Gastroesophageal sphincter (tissue), 4 donors: ENCODE measurements at regions not wholly inside any gene's neighbourhood (a gene's known extent, or its start where the extent isn't known, plus 50 kb on each side); places are given as distances from the start of the nearest gene placed in this dataset.

Experiments
- ATAC-seq: fragments of 150-250 bp; one replicate; pipeline ENCODE4 v1.9.1; 2016; ENCODE audit warnings: mild to moderate bottlenecking, moderate library complexity
- H3K27ac ChIP-seq, 4 donors: fragments of 200-600 bp; sonication (generic) in 3 of 4; 1 replicate in 3 of 4; 2 replicates in 1 of 4; pipeline ENCODE4 v1.5.1; 2016 to 2019
- H3K27me3 ChIP-seq: fragments of 200-600 bp; sonication (generic); one replicate; pipeline ENCODE4 v1.5.1; 2019
- H3K36me3 ChIP-seq, 2 donors: fragments of 200-600 bp; sonication (generic); one replicate each; pipeline ENCODE4 v1.5.1; 2019; ENCODE audit warnings: control low read depth in 1 of 2
- H3K4me1 ChIP-seq, 3 donors: fragments of 200-600 bp; sonication (generic); 1 replicate in 2 of 3; 2 replicates in 1 of 3; pipeline ENCODE4 v1.5.1; 2016 to 2019; ENCODE audit warnings: control low read depth in 2 of 3
- H3K4me3 ChIP-seq, 2 donors: fragments of 200-600 bp; sonication (generic); one replicate each; pipeline ENCODE4 v1.5.1; 2019; ENCODE audit warnings: mild to moderate bottlenecking in 1 of 2, moderate library complexity in 1 of 2
- H3K9me3 ChIP-seq, 3 donors: fragments of 200-600 bp; sonication (generic); one replicate each; pipeline ENCODE4 v1.5.1; 2017 to 2019; ENCODE audit warnings: control low read depth in 2 of 3
- EP300 ChIP-seq: sonication (generic); formaldehyde crosslinking; IDR thresholded peaks from one replicate; pipeline ENCODE4 v1.6.1; 2017; ENCODE audit warnings: antibody characterized with exemption, mild to moderate bottlenecking
- POLR2A ChIP-seq, 2 donors: fragments of 450-650 bp; IDR thresholded peaks; one replicate each; pipeline ENCODE4 v1.6.1; 2017; ENCODE audit warnings: antibody characterized with exemption in 2 of 2, mild to moderate bottlenecking in 2 of 2, moderate library complexity in 1 of 2
- POLR2AphosphoS5 ChIP-seq: sonication (generic); formaldehyde crosslinking; IDR thresholded peaks from one replicate; pipeline ENCODE4 v1.6.1; 2017; ENCODE audit warnings: antibody characterized with exemption
- WGBS, 2 donors: methylation state at CpG; one replicate each; pipeline ENCODE4 v1.1.5; 2018; ENCODE audit warnings: low coverage in 1 of 2; 5-methylcytosine and 5-hydroxymethylcytosine counted together
- TF ChIP-seq, protein P1 (sequence below), 4 experiments: fragments of 200-600 bp in 2 of 4; fragments of 450-650 bp in 2 of 4; sonication (generic) in 1 of 4; IDR thresholded peaks; one replicate each; pipeline ENCODE4 v1.5.1; 2017 to 2019; ENCODE audit warnings: antibody characterized with exemption in 4 of 4, mild to moderate bottlenecking in 2 of 4, moderate library complexity in 2 of 4

DNA sequence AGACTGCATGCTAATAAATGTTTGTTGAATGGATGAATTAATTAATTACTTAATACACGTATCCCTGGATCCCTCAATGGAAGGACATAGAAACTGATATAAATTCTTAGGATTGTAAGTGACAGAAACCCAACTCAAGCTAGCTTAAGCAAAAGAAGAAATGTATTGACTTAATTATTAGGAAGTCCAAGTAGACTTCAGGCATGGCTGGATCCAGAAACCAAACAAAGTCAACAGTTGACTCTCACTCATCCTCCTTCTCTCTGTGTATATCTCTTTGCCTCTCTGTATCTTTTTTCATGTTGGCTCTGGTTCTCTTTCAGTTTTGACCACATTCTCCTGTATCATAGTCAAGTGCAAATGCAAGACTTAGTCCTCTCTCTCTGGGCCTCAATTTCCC lies 82.0 kb upstream of the CTNNBL1 start:
- H3K27me3 ChIP-seq: peaks cover 7% of the 10 kb centered on the region
- no peaks in the 10 kb centered on the region for H3K4me1 ChIP-seq
- no peaks in the 10 kb centered on the region for H3K36me3 ChIP-seq
- WGBS, 2 donors: 75 to 78% methylated on average over 1 of the region's 1 CpG
- no peak overlapping the region for H3K27ac ChIP-seq
- no peak overlapping the region for H3K4me3 ChIP-seq
- no peak for TF ChIP-seq POLR2AphosphoS5
- no peak for TF ChIP-seq POLR2A (IDR thresholded peaks at IDR 0.05)
- TF ChIP-seq, protein P1, sequence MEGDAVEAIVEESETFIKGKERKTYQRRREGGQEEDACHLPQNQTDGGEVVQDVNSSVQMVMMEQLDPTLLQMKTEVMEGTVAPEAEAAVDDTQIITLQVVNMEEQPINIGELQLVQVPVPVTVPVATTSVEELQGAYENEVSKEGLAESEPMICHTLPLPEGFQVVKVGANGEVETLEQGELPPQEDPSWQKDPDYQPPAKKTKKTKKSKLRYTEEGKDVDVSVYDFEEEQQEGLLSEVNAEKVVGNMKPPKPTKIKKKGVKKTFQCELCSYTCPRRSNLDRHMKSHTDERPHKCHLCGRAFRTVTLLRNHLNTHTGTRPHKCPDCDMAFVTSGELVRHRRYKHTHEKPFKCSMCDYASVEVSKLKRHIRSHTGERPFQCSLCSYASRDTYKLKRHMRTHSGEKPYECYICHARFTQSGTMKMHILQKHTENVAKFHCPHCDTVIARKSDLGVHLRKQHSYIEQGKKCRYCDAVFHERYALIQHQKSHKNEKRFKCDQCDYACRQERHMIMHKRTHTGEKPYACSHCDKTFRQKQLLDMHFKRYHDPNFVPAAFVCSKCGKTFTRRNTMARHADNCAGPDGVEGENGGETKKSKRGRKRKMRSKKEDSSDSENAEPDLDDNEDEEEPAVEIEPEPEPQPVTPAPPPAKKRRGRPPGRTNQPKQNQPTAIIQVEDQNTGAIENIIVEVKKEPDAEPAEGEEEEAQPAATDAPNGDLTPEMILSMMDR (IDR thresholded peaks at IDR 0.05): no peak
- no peak for TF ChIP-seq EP300
- no peaks in the 10 kb centered on the region for H3K9me3 ChIP-seq
- no peak for ATAC-seq

DNA sequence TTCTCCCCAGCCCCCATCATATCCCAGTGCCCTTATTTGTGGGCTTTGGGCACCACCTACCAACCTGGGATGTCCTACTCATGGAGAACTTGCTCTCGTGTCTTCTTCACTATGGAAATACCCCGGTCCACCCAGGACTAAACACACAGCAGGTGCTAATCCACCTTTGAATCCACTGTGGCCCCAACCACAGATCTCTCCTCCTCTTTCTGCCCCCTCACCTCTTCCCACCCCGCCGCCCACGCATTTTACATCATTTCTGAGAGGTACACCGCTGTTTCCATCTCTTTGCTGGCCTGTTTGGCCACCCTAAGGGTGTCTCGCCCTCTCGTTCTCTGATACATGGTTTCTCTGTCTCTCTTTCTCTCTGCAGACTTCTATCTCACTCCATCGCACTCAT lies 82.5 kb upstream of the CTNNBL1 start:
- TF ChIP-seq EP300: no peak
- TF ChIP-seq, protein P1 (IDR thresholded peaks at IDR 0.05): no peak
- TF ChIP-seq POLR2AphosphoS5: no peak
- TF ChIP-seq POLR2A (IDR thresholded peaks at IDR 0.05): no peak
- 59 to 96% methylated on average over 5 to 9 of the region's 9 CpGs for WGBS, 2 donors
- no peak overlapping the region for H3K4me3 ChIP-seq
- no peak overlapping the region for H3K27ac ChIP-seq
- no peak for ATAC-seq
- no peaks in the 10 kb centered on the region for H3K36me3 ChIP-seq
- H3K27me3 ChIP-seq: peaks cover 12% of the 10 kb centered on the region
- H3K4me1 ChIP-seq: no peaks in the 10 kb centered on the region
- no peaks in the 10 kb centered on the region for H3K9me3 ChIP-seq

GRCh38 chr20:37610203-37610798 lies 82.6 kb upstream of the BLCAP start:
- no peak for ATAC-seq
- no peaks in the 10 kb centered on the region for H3K36me3 ChIP-seq
- TF ChIP-seq POLR2AphosphoS5 (no peak), POLR2A (IDR thresholded peaks at IDR 0.05) (no peak), EP300 (no peak)
- TF ChIP-seq, protein P1 (IDR thresholded peaks at IDR 0.05): no peak
- H3K9me3 ChIP-seq: no peaks in the 10 kb centered on the region
- H3K4me3 ChIP-seq: no peak overlapping the region
- peaks cover 18% of the 10 kb centered on the region for H3K27me3 ChIP-seq
- no peaks in the 10 kb centered on the region for H3K4me1 ChIP-seq
- H3K27ac ChIP-seq: no peak overlapping the region
- WGBS, 2 donors: 52 to 83% methylated on average over 1 to 12 of the region's 14 CpGs

DNA sequence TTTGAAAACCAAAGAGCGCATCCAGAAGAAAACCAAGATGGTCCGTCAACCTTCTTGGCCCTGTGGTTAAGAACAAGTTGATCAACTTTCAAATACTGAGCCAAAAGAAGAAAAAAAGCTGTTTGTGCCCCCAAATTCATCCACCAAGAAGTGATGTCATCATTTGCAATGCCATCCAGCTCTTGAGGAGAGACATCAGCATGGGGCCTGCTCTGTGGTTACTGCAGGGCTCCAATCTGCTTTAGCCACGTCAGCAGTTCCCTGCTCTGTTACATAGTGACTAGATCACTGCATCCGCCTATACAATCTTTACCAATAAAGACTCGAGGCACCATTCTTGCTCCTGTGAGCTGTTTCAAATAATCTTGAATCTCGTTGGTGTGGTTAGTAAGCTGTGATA lies 75.0 kb upstream of the BLCAP start:
- 77 to 80% methylated on average over 6 of the region's 6 CpGs for WGBS, 2 donors
- H3K27ac ChIP-seq: no peak overlapping the region
- H3K27me3 ChIP-seq: peaks cover 64% of the 10 kb centered on the region
- ATAC-seq: no peak
- peaks cover 0 to 5% (median 0%) of the 10 kb centered on the region in 3 donors for H3K4me1 ChIP-seq
- H3K9me3 ChIP-seq: peaks cover 0 to 5% (median 0%) of the 10 kb centered on the region in 3 donors
- H3K4me3 ChIP-seq: no peak overlapping the region
- TF ChIP-seq EP300 (no peak), POLR2A (IDR thresholded peaks at IDR 0.05) (no peak), POLR2AphosphoS5 (no peak)
- TF ChIP-seq, protein P1 (IDR thresholded peaks at IDR 0.05): no peak
- no peaks in the 10 kb centered on the region for H3K36me3 ChIP-seq

- peaks cover 68% of the 10 kb centered on the region for H3K27me3 ChIP-seq
- TF ChIP-seq, protein P1 (IDR thresholded peaks at IDR 0.05): no peak
- no peak for TF ChIP-seq POLR2A (IDR thresholded peaks at IDR 0.05)
- H3K4me3 ChIP-seq: no peak overlapping the region
- H3K4me1 ChIP-seq: peaks cover 0 to 5% (median 0%) of the 10 kb centered on the region in 3 donors
- whole genome bisulfite sequencing, 2 donors: 57 to 90% methylated on average over 1 to 3 of the region's 3 CpGs
- no peak overlapping the region for H3K27ac ChIP-seq
- peaks cover 0 to 5% (median 0%) of the 10 kb centered on the region in 3 donors for H3K9me3 ChIP-seq
- no peaks in the 10 kb centered on the region for H3K36me3 ChIP-seq
- no peak for ATAC-seq
Observed at GRCh38 chr20:37600486-37600885, 72.8 kb upstream of the BLCAP start.
